Thyroid gland (tissue), 4 donors: ENCODE measurements at regions not wholly inside any gene's neighbourhood (a gene's known extent, or its start where the extent isn't known, plus 50 kb on each side); places are given as distances from the start of the nearest gene placed in this dataset.

Source experiments
- DNase-seq, 2 donors: peaks; one replicate each; pipeline ENCODE4 v3.0.0-alpha.2; 2019
- H3K27ac ChIP-seq, 3 donors: fragments of 200-600 bp; sonication (generic); 1 replicate in 2 of 3; 2 replicates in 1 of 3; pipeline ENCODE4 v1.5.1; 2016 to 2019; ENCODE audit warnings: mild to moderate bottlenecking in 1 of 3, moderate library complexity in 1 of 3
- H3K27me3 ChIP-seq: fragments of 200-600 bp; sonication (generic); one replicate; pipeline ENCODE4 v1.5.1; 2019
- H3K36me3 ChIP-seq, 2 donors: fragments of 200-600 bp; sonication (generic); one replicate each; pipeline ENCODE4 v1.5.1; 2016 to 2019
- H3K4me1 ChIP-seq, 2 donors: fragments of 200-600 bp; sonication (generic); one replicate each; pipeline ENCODE4 v1.5.1; 2017 to 2019
- H3K4me3 ChIP-seq, 3 donors: fragments of 200-600 bp; sonication (generic); replicated peaks in 1 of 3; 1 replicate in 2 of 3; 2 replicates in 1 of 3; pipeline ENCODE4 v1.5.1; 2016; ENCODE audit warnings: mild to moderate bottlenecking in 1 of 3
- H3K9me3 ChIP-seq: fragments of 200-600 bp; sonication (generic); one replicate; pipeline ENCODE4 v1.5.1; 2017
- POLR2A ChIP-seq, 2 donors: fragments of 450-650 bp; IDR thresholded peaks; one replicate each; pipeline ENCODE4 v1.6.1; 2017; ENCODE audit warnings: antibody characterized with exemption in 2 of 2, mild to moderate bottlenecking in 2 of 2, moderate library complexity in 1 of 2
- WGBS, 2 donors: methylation state at CpG; one replicate each; pipeline ENCODE4 v1.1.5; 2017; 5-methylcytosine and 5-hydroxymethylcytosine counted together
- intact Hi-C: fragments of 100-400 bp; cut with DNase I; formaldehyde crosslinking; loops from one replicate; pipeline ENCODE4 v1.15.1; 2023
- TF ChIP-seq, protein P1 (sequence below), 6 experiments: fragments of 200-600 bp in 3 of 6; fragments of 450-650 bp in 3 of 6; sonication (generic) in 3 of 6; IDR thresholded peaks; one replicate each; pipeline ENCODE4 v1.5.1; 2016 to 2019; ENCODE audit warnings: antibody characterized with exemption in 6 of 6, mild to moderate bottlenecking in 2 of 6, inconsistent platforms in 1 of 6, moderate library complexity in 1 of 6

GRCh38 chr10:6964543-6964942 lies 384.5 kb upstream of the PRKCQ start:
- H3K9me3 ChIP-seq = no peaks in the 10 kb centered on the region
- no peak for DNase-seq
- H3K27ac ChIP-seq = no peak overlapping the region
- TF ChIP-seq, protein P1, sequence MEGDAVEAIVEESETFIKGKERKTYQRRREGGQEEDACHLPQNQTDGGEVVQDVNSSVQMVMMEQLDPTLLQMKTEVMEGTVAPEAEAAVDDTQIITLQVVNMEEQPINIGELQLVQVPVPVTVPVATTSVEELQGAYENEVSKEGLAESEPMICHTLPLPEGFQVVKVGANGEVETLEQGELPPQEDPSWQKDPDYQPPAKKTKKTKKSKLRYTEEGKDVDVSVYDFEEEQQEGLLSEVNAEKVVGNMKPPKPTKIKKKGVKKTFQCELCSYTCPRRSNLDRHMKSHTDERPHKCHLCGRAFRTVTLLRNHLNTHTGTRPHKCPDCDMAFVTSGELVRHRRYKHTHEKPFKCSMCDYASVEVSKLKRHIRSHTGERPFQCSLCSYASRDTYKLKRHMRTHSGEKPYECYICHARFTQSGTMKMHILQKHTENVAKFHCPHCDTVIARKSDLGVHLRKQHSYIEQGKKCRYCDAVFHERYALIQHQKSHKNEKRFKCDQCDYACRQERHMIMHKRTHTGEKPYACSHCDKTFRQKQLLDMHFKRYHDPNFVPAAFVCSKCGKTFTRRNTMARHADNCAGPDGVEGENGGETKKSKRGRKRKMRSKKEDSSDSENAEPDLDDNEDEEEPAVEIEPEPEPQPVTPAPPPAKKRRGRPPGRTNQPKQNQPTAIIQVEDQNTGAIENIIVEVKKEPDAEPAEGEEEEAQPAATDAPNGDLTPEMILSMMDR (IDR thresholded peaks at IDR 0.05) = no peak
- no peak for TF ChIP-seq POLR2A (IDR thresholded peaks at IDR 0.05)
- H3K4me1 ChIP-seq = no peaks in the 10 kb centered on the region
- no peaks in the 10 kb centered on the region for H3K36me3 ChIP-seq
- intact Hi-C loops = no loop called here
- no peaks in the 10 kb centered on the region for H3K27me3 ChIP-seq
- 63 to 79% methylated on average over 4 of the region's 4 CpGs for whole genome bisulfite sequencing, 2 donors
- no peak overlapping the region for H3K4me3 ChIP-seq

- 86 to 88% methylated on average over 6 of the region's 6 CpGs for WGBS, 2 donors
- no peaks in the 10 kb centered on the region for H3K27me3 ChIP-seq
- TF ChIP-seq POLR2A (IDR thresholded peaks at IDR 0.05) = no peak
- TF ChIP-seq, protein P1 (IDR thresholded peaks at IDR 0.05) = no peak
Measured at GRCh38 chr10:6962576-6962975, 382.5 kb upstream of the PRKCQ start.

DNA sequence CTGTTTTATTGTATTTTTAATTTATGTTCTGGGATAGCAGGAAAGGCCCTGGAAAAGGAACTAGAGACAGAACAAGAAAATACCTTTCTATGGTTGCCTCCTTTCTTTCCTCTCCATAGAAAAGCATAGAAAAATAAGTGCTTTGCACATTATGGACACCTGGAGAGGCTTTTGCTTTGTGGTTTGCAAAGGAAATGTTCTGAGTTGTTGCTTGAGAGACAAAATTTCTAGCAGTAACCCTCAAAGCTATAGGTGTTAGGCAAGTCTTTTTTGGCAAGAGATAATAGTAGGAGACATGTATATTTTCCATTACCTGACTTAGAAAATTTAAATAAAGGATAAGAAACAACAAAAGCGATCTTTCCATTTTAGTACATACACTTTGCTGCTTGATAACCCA lies 378.6 kb upstream of the PRKCQ start:
- 94 to 95% methylated on average over 1 of the region's 1 CpG for WGBS, 2 donors
- intact Hi-C loops = no loop called here

More at GRCh38 chr10:6962576-6962975, 382.5 kb upstream of the PRKCQ start:
- Histone ChIP-seq H3K36me3 (no peaks in the 10 kb centered on the region), H3K4me1 (no peaks in the 10 kb centered on the region), H3K27ac (no peak overlapping the region), H3K4me3 (no peak overlapping the region), H3K9me3 (no peaks in the 10 kb centered on the region)
- DNase-seq = no peak
- intact Hi-C loops = no loop called here

DNA sequence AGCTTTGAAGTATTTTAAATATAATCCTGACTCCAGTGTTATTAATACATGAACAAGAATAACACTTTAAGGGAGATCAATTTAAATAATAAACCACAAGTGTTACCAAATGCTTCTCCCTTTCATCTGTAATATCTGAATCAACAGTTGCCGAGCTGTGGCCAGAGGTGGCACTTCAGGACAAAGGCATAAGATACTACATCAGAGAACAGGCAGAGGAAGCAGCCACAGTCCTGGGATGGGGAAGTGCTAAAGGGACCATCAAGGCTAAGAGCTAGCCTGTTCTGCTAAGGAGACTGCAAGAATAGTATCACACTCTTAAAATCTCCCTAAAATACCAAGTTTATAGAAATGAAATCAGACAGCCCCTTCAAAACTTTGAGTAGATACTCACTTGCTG lies 378.2 kb upstream of the PRKCQ start:
- no peaks in the 10 kb centered on the region for H3K4me1 ChIP-seq
- DNase-seq = no peak
- no peak overlapping the region for H3K27ac ChIP-seq
- no peaks in the 10 kb centered on the region for H3K27me3 ChIP-seq
- no peaks in the 10 kb centered on the region for H3K9me3 ChIP-seq
- no peaks in the 10 kb centered on the region for H3K36me3 ChIP-seq
- intact Hi-C loops = no loop called here
- WGBS, 2 donors = 14 to 21% methylated on average over 1 of the region's 1 CpG
- TF ChIP-seq POLR2A (IDR thresholded peaks at IDR 0.05) = no peak
- H3K4me3 ChIP-seq = no peak overlapping the region

More for the DNA sequence above, 378.6 kb upstream of the PRKCQ start:
- Histone ChIP-seq H3K27ac (no peak overlapping the region), H3K36me3 (no peaks in the 10 kb centered on the region), H3K4me1 (no peaks in the 10 kb centered on the region), H3K27me3 (no peaks in the 10 kb centered on the region), H3K9me3 (no peaks in the 10 kb centered on the region), H3K4me3 (no peak overlapping the region)
- TF ChIP-seq, protein P1 (IDR thresholded peaks at IDR 0.05) = no peak
- TF ChIP-seq POLR2A (IDR thresholded peaks at IDR 0.05) = no peak
- DNase-seq = no peak

DNA sequence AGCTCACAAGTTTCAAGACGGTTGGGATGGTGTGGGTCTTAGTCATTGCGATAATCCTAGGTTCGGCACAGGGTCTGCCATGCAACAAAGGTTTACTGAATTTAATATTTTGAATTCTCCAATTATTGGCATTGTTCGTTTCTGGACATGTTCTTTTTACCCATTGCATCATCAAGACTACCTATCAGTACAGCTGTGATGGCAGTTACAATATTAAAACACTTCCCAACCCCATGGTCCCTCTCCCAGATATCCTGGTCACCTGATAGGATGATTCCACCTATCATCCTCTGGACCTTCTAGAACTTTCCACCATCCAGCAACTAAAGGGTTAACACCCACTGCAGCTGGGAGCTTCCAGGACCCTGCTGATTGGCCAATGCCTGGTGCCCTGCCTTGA lies 377.8 kb upstream of the PRKCQ start:
- 68 to 91% methylated on average over 4 of the region's 4 CpGs for WGBS, 2 donors
- no peak for DNase-seq
- H3K9me3 ChIP-seq = no peaks in the 10 kb centered on the region
- H3K27me3 ChIP-seq = no peaks in the 10 kb centered on the region
- H3K27ac ChIP-seq = no peak overlapping the region
- H3K4me3 ChIP-seq = no peak overlapping the region
- no peaks in the 10 kb centered on the region for H3K4me1 ChIP-seq
- no peaks in the 10 kb centered on the region for H3K36me3 ChIP-seq
- intact Hi-C loops = no loop called here
- no peak for TF ChIP-seq POLR2A (IDR thresholded peaks at IDR 0.05)
- TF ChIP-seq, protein P1 (IDR thresholded peaks at IDR 0.05) = no peak

DNA sequence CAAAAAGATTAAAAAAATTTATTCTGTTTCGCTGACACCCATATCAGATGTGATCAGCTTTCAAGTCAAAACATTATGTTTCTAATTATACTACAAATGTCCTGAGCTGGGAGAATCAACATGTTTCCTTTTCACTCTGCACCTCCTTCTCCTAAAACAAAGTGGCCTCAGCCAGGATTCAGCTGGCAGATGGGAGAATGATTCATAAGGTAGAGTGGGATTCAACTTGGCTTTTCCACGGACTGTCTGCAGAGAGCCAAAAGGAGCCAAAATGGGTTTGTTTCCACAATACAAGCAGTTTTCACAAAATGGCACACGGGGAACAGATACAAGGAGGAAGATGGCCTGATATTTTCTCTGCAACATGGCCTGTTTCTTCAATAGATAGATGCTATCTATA lies 376.5 kb upstream of the PRKCQ start:
- no peaks in the 10 kb centered on the region for H3K36me3 ChIP-seq
- no peaks in the 10 kb centered on the region for H3K27me3 ChIP-seq
- H3K27ac ChIP-seq = no peak overlapping the region
- no peak for DNase-seq
- no peaks in the 10 kb centered on the region for H3K9me3 ChIP-seq
- no peak overlapping the region for H3K4me3 ChIP-seq
- 80 to 81% methylated on average over 3 of the region's 3 CpGs for WGBS, 2 donors
- TF ChIP-seq, protein P1 (IDR thresholded peaks at IDR 0.05) = no peak
- no peak for TF ChIP-seq POLR2A (IDR thresholded peaks at IDR 0.05)
- intact Hi-C loops = no loop called here
- H3K4me1 ChIP-seq = no peaks in the 10 kb centered on the region
